ENCODE measurements at regions not wholly inside any gene's neighbourhood (a gene's known extent, or its start where the extent isn't known, plus 50 kb on each side); places are given as distances from the start of the nearest gene placed in this dataset.
A peak's percentile ranks its signal among the peaks of the same experiment; 100 is the strongest.

DNA sequence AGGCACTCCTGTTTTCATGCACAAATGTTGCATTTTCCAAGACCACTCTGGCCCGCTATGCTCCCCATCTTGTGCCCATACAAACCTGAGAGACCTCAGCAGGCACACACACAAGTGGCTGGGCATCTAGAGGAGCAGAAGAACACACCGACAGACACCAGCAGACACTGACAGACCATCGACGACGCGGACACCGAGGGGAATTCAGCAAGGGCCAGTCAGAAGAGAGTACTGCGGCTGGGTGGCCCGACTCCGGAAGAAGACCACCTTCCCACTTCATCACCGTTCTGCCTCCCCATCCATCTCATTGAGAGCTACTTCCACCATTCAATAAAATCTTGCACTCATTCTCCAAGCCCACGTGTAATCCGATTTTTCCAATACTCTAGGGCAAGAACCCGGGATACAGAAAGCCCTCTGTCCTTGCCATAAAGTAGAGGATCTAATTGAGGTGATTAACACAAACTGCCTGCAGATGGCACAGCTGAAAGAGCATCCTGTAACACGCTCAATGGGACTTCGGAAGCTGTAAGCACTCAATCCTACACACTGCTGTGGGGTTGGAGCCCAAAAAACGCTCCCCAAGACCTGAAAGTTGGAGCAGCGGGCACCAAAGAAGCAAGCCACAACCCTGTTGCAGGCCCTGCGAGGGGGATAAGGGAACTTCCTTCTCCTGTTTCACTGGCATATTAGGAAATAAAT lies 780.9 kb downstream of the ARAP2 start:
- no peak overlapping the region for H3K9ac ChIP-seq (replicated peaks in 1 of 4; ENCODE audit: extremely low read depth in 1 of 4, low read depth in 3 of 4, low read length in 3 of 4)
- no peak overlapping the region for H4K5ac ChIP-seq (ENCODE audit: insufficient read length, low read depth, low read length)
- H4K20me1 ChIP-seq (replicated peaks in 1 of 2; ENCODE audit: control insufficient read depth in 1 of 2, insufficient read depth in 2 of 2, low read length in 2 of 2): no peaks in the 10 kb centered on the region
- H4K91ac ChIP-seq (replicated peaks; ENCODE audit: insufficient read length, low read length): no peak overlapping the region
- no peaks in the 10 kb centered on the region for H3K36me3 ChIP-seq (ENCODE audit: control insufficient read depth in 2 of 4, insufficient read depth in 4 of 4, low read length in 3 of 4)
- no peak overlapping the region for H2BK12ac ChIP-seq (ENCODE audit: low read depth, low read length)
- H3K27me3 ChIP-seq (replicated peaks in 1 of 4; ENCODE audit: control insufficient read depth in 3 of 4, extremely low read depth in 1 of 4, insufficient read depth in 3 of 4, low read length in 3 of 4): no peaks in the 10 kb centered on the region
- H3K79me1 ChIP-seq (ENCODE audit: low read depth, low read length): no peaks in the 10 kb centered on the region
- TF ChIP-seq SIN3A (conservative IDR thresholded peaks at IDR 0.05 in 1 of 2, IDR thresholded peaks at IDR 0.05 in 1 of 2; ENCODE audit: low read depth in 1 of 2, low read length in 2 of 2) (no peak), RAD21 (IDR thresholded peaks at IDR 0.05 in 1 of 2, conservative IDR thresholded peaks at IDR 0.05 in 1 of 2; ENCODE audit: low read depth in 2 of 2, low read length in 2 of 2) (peak; percentile 12 to 36; a peak in 2 of 4 replicates), CHD2 (IDR thresholded peaks at IDR 0.05; ENCODE audit: low read length) (no peak)
- H2BK20ac ChIP-seq (ENCODE audit: low read length): no peak overlapping the region
- WGBS, 2 experiments (ENCODE audit: extremely low coverage in 1 of 2, insufficient coverage in 1 of 2, insufficient read length in 1 of 2, insufficient replicate concordance in 2 of 2, low coverage in 1 of 2, low lambda C conversion rate in 2 of 2, missing lambda C conversion rate in 1 of 2): 93% methylated on average over 19 of the region's 19 CpGs; no CpG with 5 or more reads in 1 of the 2 experiments
- no peak overlapping the region for H3K4ac ChIP-seq (replicated peaks; ENCODE audit: insufficient read length, low read depth, low read length)
- H3K18ac ChIP-seq (ENCODE audit: extremely low read depth, low read length): no peak overlapping the region
- no peak overlapping the region for H2BK120ac ChIP-seq (replicated peaks; ENCODE audit: low read depth, low read length)
- H2AFZ ChIP-seq (ENCODE audit: low read length): peak overlapping the region; percentile 84
- no peak overlapping the region for H3K4me2 ChIP-seq (ENCODE audit: insufficient read depth in 1 of 2, low read depth in 2 of 2, low read length in 2 of 2)
- no peak overlapping the region for H2BK15ac ChIP-seq (ENCODE audit: low read length)
- DNase-seq (ENCODE audit: low read depth in 1 of 2, low spot score in 2 of 2): peak in 1 of 2 experiments; percentile 45
- no peak overlapping the region; the same call in 1 of the 2 replicates for H4K8ac ChIP-seq (ENCODE audit: extremely low read depth, insufficient read depth, low read length)
- no peaks in the 10 kb centered on the region; a peak in 1 of 7 replicates for H3K4me1 ChIP-seq (replicated peaks in 1 of 4; ENCODE audit: control insufficient read depth in 3 of 4, insufficient read depth in 4 of 4, low read length in 3 of 4)
- no peaks in the 10 kb centered on the region for H3K23me2 ChIP-seq (ENCODE audit: low read depth, low read length)
- H3K4me3 ChIP-seq (ENCODE audit: extremely low read depth in 1 of 4, insufficient read depth in 2 of 4, low read depth in 3 of 4, low read length in 4 of 4): no peak overlapping the region
- H2BK5ac ChIP-seq (ENCODE audit: low read depth, low read length): no peak overlapping the region
- no peak overlapping the region for H3K14ac ChIP-seq (ENCODE audit: insufficient read length)
- no peak overlapping the region for H3K27ac ChIP-seq (ENCODE audit: low read depth, low read length)
- POLR2A ChIA-PET (ENCODE audit: partially characterized antibody): no interaction called here
- no peaks in the 10 kb centered on the region for H3K79me2 ChIP-seq (ENCODE audit: control insufficient read depth in 1 of 2, insufficient read depth in 2 of 2, low read length in 2 of 2)
- no peak for FAIRE-seq
- no peak overlapping the region for H3K23ac ChIP-seq (ENCODE audit: insufficient read length)
- CTCF ChIA-PET (ENCODE audit: partially characterized antibody): no interaction called here
- H2AK5ac ChIP-seq (ENCODE audit: low read depth, low read length): no peak overlapping the region
- no peaks in the 10 kb centered on the region for H3K9me3 ChIP-seq (ENCODE audit: insufficient read depth in 2 of 2, low read depth in 1 of 2, low read length in 1 of 2)
- H3K56ac ChIP-seq (replicated peaks; ENCODE audit: insufficient read length, low read depth, low read length): no peak overlapping the region
